ENCODE measurements at regions not wholly inside any gene's neighbourhood (a gene's known extent, or its start where the extent isn't known, plus 50 kb on each side); places are given as distances from the start of the nearest gene placed in this dataset.

GRCh38 chr11:93248602-93249001 lies 50.8 kb upstream of the SLC36A4 start:
- Mint-ChIP-seq H3K4me1 (no peaks in the 10 kb centered on the region), H3K4me3 (no peak overlapping the region), H3K36me3 (no peaks in the 10 kb centered on the region), H3K9me3 (no peaks in the 10 kb centered on the region), H3K27ac (no peak overlapping the region)
- DNase-seq (ENCODE audit: low spot score in 2 of 2) = no peak
- ATAC-seq = no peak

GRCh38 chr11:93249459-93250220 lies 51.8 kb upstream of the SLC36A4 start:
- DNase-seq (ENCODE audit: low spot score in 2 of 2) = no peak
- Mint-ChIP-seq H3K4me3 (no peak overlapping the region), H3K27ac (no peak overlapping the region), H3K9me3 (no peaks in the 10 kb centered on the region), H3K4me1 (no peaks in the 10 kb centered on the region), H3K36me3 (no peaks in the 10 kb centered on the region)
- no peak for ATAC-seq

- Mint-ChIP-seq H3K27ac (no peak overlapping the region), H3K9me3 (no peaks in the 10 kb centered on the region), H3K36me3 (no peaks in the 10 kb centered on the region), H3K4me1 (no peaks in the 10 kb centered on the region), H3K4me3 (no peak overlapping the region)
- no peak for DNase-seq (ENCODE audit: low spot score in 2 of 2)
- no peak for ATAC-seq
Measured at GRCh38 chr11:93250326-93250725, 52.5 kb upstream of the SLC36A4 start.

GRCh38 chr11:93251922-93252321 lies 54.1 kb upstream of the SLC36A4 start:
- H3K4me3 Mint-ChIP-seq = no peak overlapping the region
- DNase-seq (ENCODE audit: low spot score in 2 of 2) (no peak), ATAC-seq (no peak)
- H3K36me3 Mint-ChIP-seq = no peaks in the 10 kb centered on the region
- H3K4me1 Mint-ChIP-seq = no peaks in the 10 kb centered on the region
- H3K9me3 Mint-ChIP-seq = no peaks in the 10 kb centered on the region
- no peak overlapping the region for H3K27ac Mint-ChIP-seq

GRCh38 chr11:93253111-93253510 lies 55.3 kb upstream of the SLC36A4 start:
- Mint-ChIP-seq H3K4me1 (no peaks in the 10 kb centered on the region), H3K9me3 (no peaks in the 10 kb centered on the region), H3K36me3 (no peaks in the 10 kb centered on the region), H3K27ac (no peak overlapping the region), H3K4me3 (no peak overlapping the region)
- ATAC-seq = no peak
- no peak for DNase-seq (ENCODE audit: low spot score in 2 of 2)

- no peak overlapping the region for H3K4me3 Mint-ChIP-seq
- H3K4me1 Mint-ChIP-seq = no peaks in the 10 kb centered on the region
- H3K36me3 Mint-ChIP-seq = no peaks in the 10 kb centered on the region
- H3K9me3 Mint-ChIP-seq = peaks cover 3% of the 10 kb centered on the region
- no peak for ATAC-seq
- no peak for DNase-seq (ENCODE audit: low spot score in 2 of 2)
- H3K27ac Mint-ChIP-seq = no peak overlapping the region
Measured at GRCh38 chr11:93256623-93257022, 58.8 kb upstream of the SLC36A4 start.

- no peak overlapping the region for H3K4me3 Mint-ChIP-seq
- H3K9me3 Mint-ChIP-seq = peaks cover 5% of the 10 kb centered on the region
- DNase-seq (ENCODE audit: low spot score in 2 of 2) (no peak), ATAC-seq (no peak)
- no peaks in the 10 kb centered on the region for H3K4me1 Mint-ChIP-seq
- H3K27ac Mint-ChIP-seq = no peak overlapping the region
- no peaks in the 10 kb centered on the region for H3K36me3 Mint-ChIP-seq
Measured at GRCh38 chr11:93267383-93267782, 63.2 kb upstream of the DEUP1 start.

- ATAC-seq = peak; percentile 36
Measured at GRCh38 chr11:93268287-93269040, 62.1 kb upstream of the DEUP1 start.

GRCh38 chr11:93271596-93271995 lies 58.9 kb upstream of the DEUP1 start:
- DNase-seq (ENCODE audit: low spot score in 2 of 2) (no peak), ATAC-seq (no peak)
- Mint-ChIP-seq H3K4me1 (no peaks in the 10 kb centered on the region), H3K4me3 (no peak overlapping the region), H3K27ac (no peak overlapping the region), H3K36me3 (no peaks in the 10 kb centered on the region), H3K9me3 (peaks cover 5% of the 10 kb centered on the region)

More at GRCh38 chr11:93268287-93269040, 62.1 kb upstream of the DEUP1 start:
- Mint-ChIP-seq H3K4me3 (no peak overlapping the region), H3K9me3 (peaks cover 5% of the 10 kb centered on the region), H3K4me1 (no peaks in the 10 kb centered on the region), H3K36me3 (no peaks in the 10 kb centered on the region), H3K27ac (no peak overlapping the region)
- DNase-seq (ENCODE audit: low spot score in 2 of 2) = no peak

- no peaks in the 10 kb centered on the region for H3K9me3 Mint-ChIP-seq
- no peaks in the 10 kb centered on the region for H3K4me1 Mint-ChIP-seq
- DNase-seq (ENCODE audit: low spot score in 2 of 2) (no peak), ATAC-seq (no peak)
- no peak overlapping the region for H3K27ac Mint-ChIP-seq
- H3K4me3 Mint-ChIP-seq = no peak overlapping the region
- no peaks in the 10 kb centered on the region for H3K36me3 Mint-ChIP-seq
Measured at GRCh38 chr11:93274851-93275250, 55.7 kb upstream of the DEUP1 start.

GRCh38 chr11:93278976-93279375 lies 51.6 kb upstream of the DEUP1 start:
- DNase-seq (ENCODE audit: low spot score in 2 of 2) = no peak
- Mint-ChIP-seq H3K27ac (no peak overlapping the region), H3K4me1 (no peaks in the 10 kb centered on the region), H3K9me3 (no peaks in the 10 kb centered on the region), H3K36me3 (no peaks in the 10 kb centered on the region), H3K4me3 (no peak overlapping the region)
- ATAC-seq = no peak

- DNase-seq (ENCODE audit: low spot score in 2 of 2) = no peak
- no peaks in the 10 kb centered on the region for H3K36me3 Mint-ChIP-seq
- ATAC-seq = no peak
- H3K4me1 Mint-ChIP-seq = no peaks in the 10 kb centered on the region
- H3K27ac Mint-ChIP-seq = no peak overlapping the region
- H3K9me3 Mint-ChIP-seq = no peaks in the 10 kb centered on the region
- no peak overlapping the region for H3K4me3 Mint-ChIP-seq
Measured at GRCh38 chr11:93279851-93280347, 50.6 kb upstream of the DEUP1 start.

All from stimulated activated effector memory CD8-positive, alpha-beta T cell treated with anti-CD3 and anti-CD28 coated beads, Interleukin-12 subunit alpha, Interleukin-12 subunit beta, amount 100 ng/mL, for 72 hours (primary cell).